Uterus (tissue), 2 donors: ENCODE measurements at regions not wholly inside any gene's neighbourhood (a gene's known extent, or its start where the extent isn't known, plus 50 kb on each side); places are given as distances from the start of the nearest gene placed in this dataset.

Experiments
- CTCF ChIP-seq, 4 experiments: fragments of 200-600 bp in 2 of 4; fragments of 450-650 bp in 2 of 4; sonication (generic) in 2 of 4; IDR thresholded peaks; one replicate each; pipeline ENCODE4 v1.5.1; 2016 to 2019; ENCODE audit warnings: antibody characterized with exemption in 4 of 4, mild to moderate bottlenecking in 2 of 4, moderate library complexity in 1 of 4
- POLR2A ChIP-seq, 2 donors: fragments of 450-650 bp; IDR thresholded peaks; one replicate each; pipeline ENCODE4 v1.6.1; 2016; ENCODE audit warnings: antibody characterized with exemption in 2 of 2, mild to moderate bottlenecking in 1 of 2, moderate library complexity in 1 of 2

DNA sequence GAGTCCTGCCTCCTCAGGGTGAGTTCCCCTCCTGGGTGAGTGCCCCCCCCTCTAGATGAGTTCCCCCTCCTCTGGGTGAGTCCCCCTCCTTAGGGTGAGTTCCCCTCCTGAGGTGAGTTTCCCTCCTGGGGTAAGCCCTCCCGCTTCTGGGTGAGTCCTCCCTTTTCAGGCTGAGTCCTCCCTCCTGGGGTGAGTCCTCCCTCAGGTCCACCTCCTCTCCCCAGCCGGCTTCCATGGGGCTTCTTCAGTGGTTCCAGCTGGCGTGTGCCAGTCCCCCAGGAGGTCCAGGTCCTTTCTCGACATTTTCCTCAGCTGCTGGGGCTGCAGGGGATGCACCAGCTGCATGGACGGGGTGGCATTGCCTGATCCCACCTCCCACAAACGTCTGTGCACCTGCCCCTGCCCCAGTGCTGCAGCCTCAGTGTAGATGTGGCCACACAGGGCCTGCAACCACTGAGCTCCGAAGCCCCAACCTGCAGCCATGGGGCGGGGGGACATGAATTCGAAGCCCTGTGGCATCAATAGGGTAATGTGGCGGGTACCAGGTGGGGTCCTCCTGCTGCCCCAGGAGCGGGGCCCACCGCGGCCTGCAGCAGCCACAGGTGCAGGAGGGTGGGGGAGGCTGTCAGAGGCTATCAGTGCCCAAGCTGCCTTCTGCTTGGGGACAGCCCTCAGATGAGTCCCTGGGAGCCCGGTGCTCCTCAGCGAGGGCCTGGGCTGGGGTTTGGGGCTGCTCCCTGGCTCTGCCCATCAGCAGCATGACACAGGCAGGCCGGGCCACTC lies 101.3 kb upstream of the FGF3 start:
- no peak for TF ChIP-seq CTCF (IDR thresholded peaks at IDR 0.05)
- TF ChIP-seq POLR2A (IDR thresholded peaks at IDR 0.05), result no peak
